MM.1S (cell line): ENCODE measurements at regions not wholly inside any gene's neighbourhood (a gene's known extent, or its start where the extent isn't known, plus 50 kb on each side); places are given as distances from the start of the nearest gene placed in this dataset.

Experiments
- DNase-seq: peaks from one replicate; pipeline ENCODE4 v3.0.0-alpha.2; 2015
- H2AFZ ChIP-seq: fragments of 300-600 bp; sonication (generic); 2 replicates; pipeline ENCODE4 v1.6.0; 2016; ENCODE audit warnings: antibody characterized with exemption, low read length
- H3F3A ChIP-seq: fragments of 300-600 bp; sonication (generic); 2 replicates; pipeline ENCODE4 v1.6.1; 2016; ENCODE audit warnings: mild to moderate bottlenecking, antibody characterized with exemption, low read length, moderate library complexity, mixed read lengths; ENCODE audit not compliant: insufficient read depth
- H3K27ac ChIP-seq: fragments of 300-600 bp; sonication (generic); 2 replicates; pipeline ENCODE4 v1.5.1; 2016; ENCODE audit warnings: mild to moderate bottlenecking, low read length
- H3K27me3 ChIP-seq: fragments of 300-600 bp; sonication (generic); replicated peaks from 2 replicates; pipeline ENCODE4 v1.6.0; 2016; ENCODE audit warnings: low read length; ENCODE audit not compliant: insufficient read depth
- H3K36me3 ChIP-seq: fragments of 300-600 bp; sonication (generic); replicated peaks from 2 replicates; pipeline ENCODE4 v1.6.1; 2016; ENCODE audit warnings: mild to moderate bottlenecking, low read length, mixed read lengths; ENCODE audit not compliant: insufficient read depth
- H3K4me1 ChIP-seq: fragments of 300-600 bp; sonication (generic); 2 replicates; pipeline ENCODE4 v1.6.1; 2016; ENCODE audit warnings: low read length, mixed read lengths
- H3K4me2 ChIP-seq: fragments of 300-600 bp; sonication (generic); 2 replicates; pipeline ENCODE4 v1.6.0; 2016; ENCODE audit warnings: low read depth, low read length
- H3K4me3 ChIP-seq: fragments of 300-600 bp; sonication (generic); 2 replicates; pipeline ENCODE4 v1.5.1; 2016; ENCODE audit warnings: low read length, mixed read lengths
- H3K79me2 ChIP-seq: fragments of 300-600 bp; sonication (generic); 2 replicates; pipeline ENCODE4 v1.6.1; 2016; ENCODE audit warnings: mixed run types, low read length, mixed read lengths
- H3K9ac ChIP-seq: fragments of 300-600 bp; sonication (generic); 2 replicates; pipeline ENCODE4 v1.6.1; 2016; ENCODE audit warnings: low read length, mixed read lengths
- H3K9me2 ChIP-seq: fragments of 300-600 bp; sonication (generic); replicated peaks from 2 replicates; pipeline ENCODE4 v1.6.1; 2016; ENCODE audit warnings: mild to moderate bottlenecking, low read length, mixed read lengths; ENCODE audit not compliant: insufficient read depth
- H3K9me3 ChIP-seq: fragments of 300-600 bp; sonication (generic); replicated peaks from 2 replicates; pipeline ENCODE4 v1.6.1; 2016; ENCODE audit warnings: mild to moderate bottlenecking, low read length, mixed read lengths; ENCODE audit not compliant: insufficient read depth
- H4K20me1 ChIP-seq: fragments of 300-600 bp; sonication (generic); 2 replicates; pipeline ENCODE4 v1.6.1; 2016; ENCODE audit warnings: mild to moderate bottlenecking, low read length, moderate library complexity, mixed read lengths; ENCODE audit not compliant: insufficient read depth
- EZH2 ChIP-seq: fragments of 300-600 bp; sonication (generic); optimal IDR thresholded peaks from 2 replicates; pipeline ENCODE3; 2017; ENCODE audit warnings: low read depth, mild to moderate bottlenecking, antibody characterized with exemption, low read length, mixed read lengths
- EZH2phosphoT487 ChIP-seq: fragments of 300-600 bp; sonication (generic); IDR thresholded peaks from 2 replicates; pipeline ENCODE4 v1.6.1; 2018; ENCODE audit warnings: antibody characterized with exemption, low read length
- TF ChIP-seq, protein P1 (sequence below): fragments of 300-600 bp; sonication (generic); IDR thresholded peaks from 2 replicates; pipeline ENCODE4 v1.5.1; 2016; ENCODE audit warnings: antibody characterized with exemption, low read length, mixed read lengths

DNA sequence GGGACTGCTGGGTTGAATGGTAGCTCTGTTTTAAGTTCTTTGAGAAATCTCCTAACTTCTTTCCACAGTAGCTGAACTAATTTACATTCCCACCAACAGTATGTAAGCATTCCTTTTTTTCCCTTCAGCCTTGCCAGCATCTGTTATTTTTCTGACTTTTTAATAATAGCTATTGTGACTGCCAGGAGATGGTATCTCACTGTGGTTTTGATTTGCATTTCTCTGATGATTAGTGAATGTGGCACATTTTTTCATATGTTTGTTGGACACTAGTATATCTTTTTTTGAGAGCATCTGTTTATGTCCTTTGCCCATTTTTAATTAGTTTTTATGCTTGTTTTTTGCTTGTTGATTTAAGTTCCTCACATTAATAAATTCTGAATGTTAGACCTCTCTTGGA is 990.8 kb downstream of the GATA3 start:
- H3K27me3 ChIP-seq, result no peaks in the 10 kb centered on the region
- no peak overlapping the region for H3K4me2 ChIP-seq
- no peaks in the 10 kb centered on the region for H3K79me2 ChIP-seq
- TF ChIP-seq, protein P1, sequence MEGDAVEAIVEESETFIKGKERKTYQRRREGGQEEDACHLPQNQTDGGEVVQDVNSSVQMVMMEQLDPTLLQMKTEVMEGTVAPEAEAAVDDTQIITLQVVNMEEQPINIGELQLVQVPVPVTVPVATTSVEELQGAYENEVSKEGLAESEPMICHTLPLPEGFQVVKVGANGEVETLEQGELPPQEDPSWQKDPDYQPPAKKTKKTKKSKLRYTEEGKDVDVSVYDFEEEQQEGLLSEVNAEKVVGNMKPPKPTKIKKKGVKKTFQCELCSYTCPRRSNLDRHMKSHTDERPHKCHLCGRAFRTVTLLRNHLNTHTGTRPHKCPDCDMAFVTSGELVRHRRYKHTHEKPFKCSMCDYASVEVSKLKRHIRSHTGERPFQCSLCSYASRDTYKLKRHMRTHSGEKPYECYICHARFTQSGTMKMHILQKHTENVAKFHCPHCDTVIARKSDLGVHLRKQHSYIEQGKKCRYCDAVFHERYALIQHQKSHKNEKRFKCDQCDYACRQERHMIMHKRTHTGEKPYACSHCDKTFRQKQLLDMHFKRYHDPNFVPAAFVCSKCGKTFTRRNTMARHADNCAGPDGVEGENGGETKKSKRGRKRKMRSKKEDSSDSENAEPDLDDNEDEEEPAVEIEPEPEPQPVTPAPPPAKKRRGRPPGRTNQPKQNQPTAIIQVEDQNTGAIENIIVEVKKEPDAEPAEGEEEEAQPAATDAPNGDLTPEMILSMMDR, result no peak
- TF ChIP-seq EZH2, result no peak
- no peak for TF ChIP-seq EZH2phosphoT487
- no peak overlapping the region for H2AFZ ChIP-seq
- H3F3A ChIP-seq, result no peaks in the 10 kb centered on the region
- no peak for DNase-seq
- H3K27ac ChIP-seq, result no peak overlapping the region
- H3K9me3 ChIP-seq, result no peaks in the 10 kb centered on the region
- H3K36me3 ChIP-seq, result no peaks in the 10 kb centered on the region
- H3K9me2 ChIP-seq, result no peaks in the 10 kb centered on the region
- H4K20me1 ChIP-seq, result no peaks in the 10 kb centered on the region
- H3K4me1 ChIP-seq, result no peaks in the 10 kb centered on the region
- no peak overlapping the region for H3K4me3 ChIP-seq
- H3K9ac ChIP-seq, result no peak overlapping the region

DNA sequence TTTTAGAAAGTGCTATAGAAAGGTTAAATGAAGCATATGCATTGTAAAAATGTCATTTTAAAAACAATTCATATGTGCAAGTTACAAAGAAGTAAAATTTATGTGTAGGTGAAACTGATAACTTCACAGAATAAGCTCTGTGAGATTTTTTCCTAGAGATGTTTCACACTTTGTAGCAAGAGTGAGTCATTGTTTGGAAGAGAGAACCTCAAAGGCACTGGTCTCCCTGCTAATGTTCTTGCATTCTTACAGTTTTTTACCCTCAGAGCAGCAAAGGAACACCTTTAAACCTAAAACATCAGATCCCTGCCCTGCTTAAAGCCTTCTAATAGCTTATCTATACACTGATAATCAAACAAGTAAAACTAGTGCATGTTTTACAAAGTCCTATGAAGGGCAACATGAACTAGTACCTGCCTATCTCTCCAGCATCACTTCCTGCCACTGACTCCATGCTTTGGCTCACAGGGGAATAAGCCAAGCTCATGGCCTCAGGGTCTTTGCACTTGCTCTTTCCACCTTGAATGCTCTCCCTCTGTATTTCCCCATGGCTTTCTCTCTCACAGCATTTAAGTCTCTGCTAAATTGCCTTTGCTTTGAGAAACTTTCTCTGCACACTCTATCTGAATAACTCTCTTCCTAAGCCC is 997.0 kb downstream of the GATA3 start:
- no peak overlapping the region for H2AFZ ChIP-seq
- H3K79me2 ChIP-seq, result no peaks in the 10 kb centered on the region
- no peaks in the 10 kb centered on the region for H3K9me2 ChIP-seq
- H3K9me3 ChIP-seq, result no peaks in the 10 kb centered on the region
- no peak overlapping the region for H3K4me3 ChIP-seq
- H3K36me3 ChIP-seq, result no peaks in the 10 kb centered on the region
- TF ChIP-seq, protein P1, result no peak
- TF ChIP-seq EZH2phosphoT487, result no peak
- TF ChIP-seq EZH2, result no peak
- H3K27ac ChIP-seq, result no peak overlapping the region
- H3K4me1 ChIP-seq, result no peaks in the 10 kb centered on the region
- no peak overlapping the region for H3K4me2 ChIP-seq
- no peaks in the 10 kb centered on the region for H3K27me3 ChIP-seq
- DNase-seq, result no peak
- no peaks in the 10 kb centered on the region for H3F3A ChIP-seq
- H4K20me1 ChIP-seq, result no peaks in the 10 kb centered on the region
- H3K9ac ChIP-seq, result no peak overlapping the region

DNA sequence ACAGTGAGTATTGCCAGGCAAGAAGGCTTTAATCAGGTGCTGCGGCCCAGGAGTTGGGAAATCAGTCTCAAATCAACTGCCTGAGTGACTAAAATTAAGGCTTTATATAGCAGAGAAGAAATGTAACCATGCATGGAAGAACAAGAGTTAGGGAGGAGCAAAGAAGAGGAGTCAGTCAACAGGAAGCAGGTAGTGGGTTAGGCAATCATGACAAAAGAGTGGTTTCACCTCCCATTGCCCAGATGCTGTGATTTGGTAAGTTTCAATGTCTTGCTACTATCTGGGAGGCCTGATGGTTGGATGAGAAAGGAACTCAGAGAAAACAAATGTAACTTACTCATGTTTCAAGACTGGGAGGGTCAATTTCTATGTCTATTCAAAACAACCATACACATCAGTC is 998.3 kb downstream of the GATA3 start:
- Histone ChIP-seq H3K4me3 (no peak overlapping the region), H3K9me3 (no peaks in the 10 kb centered on the region), H3K4me2 (no peak overlapping the region), H3K27ac (no peak overlapping the region), H2AFZ (no peak overlapping the region), H3F3A (no peaks in the 10 kb centered on the region), H4K20me1 (no peaks in the 10 kb centered on the region), H3K4me1 (no peaks in the 10 kb centered on the region), H3K36me3 (no peaks in the 10 kb centered on the region), H3K9ac (no peak overlapping the region), H3K79me2 (no peaks in the 10 kb centered on the region), H3K27me3 (no peaks in the 10 kb centered on the region), H3K9me2 (no peaks in the 10 kb centered on the region)
- peak; percentile 25 for DNase-seq
- TF ChIP-seq, protein P1, result no peak
- no peak for TF ChIP-seq EZH2
- no peak for TF ChIP-seq EZH2phosphoT487
